Renal cortex interstitium (tissue), 11 donors: ENCODE measurements at regions not wholly inside any gene's neighbourhood (a gene's known extent, or its start where the extent isn't known, plus 50 kb on each side); places are given as distances from the start of the nearest gene placed in this dataset.

ENCODE experiments used
- DNase-seq, 11 donors: peaks; one replicate each; pipeline ENCODE4 v3.0.0-alpha.2; 2013; ENCODE audit warnings: low read depth in 9 of 11, low spot score in 4 of 11; ENCODE audit errors: extremely low read depth in 1 of 11

DNA sequence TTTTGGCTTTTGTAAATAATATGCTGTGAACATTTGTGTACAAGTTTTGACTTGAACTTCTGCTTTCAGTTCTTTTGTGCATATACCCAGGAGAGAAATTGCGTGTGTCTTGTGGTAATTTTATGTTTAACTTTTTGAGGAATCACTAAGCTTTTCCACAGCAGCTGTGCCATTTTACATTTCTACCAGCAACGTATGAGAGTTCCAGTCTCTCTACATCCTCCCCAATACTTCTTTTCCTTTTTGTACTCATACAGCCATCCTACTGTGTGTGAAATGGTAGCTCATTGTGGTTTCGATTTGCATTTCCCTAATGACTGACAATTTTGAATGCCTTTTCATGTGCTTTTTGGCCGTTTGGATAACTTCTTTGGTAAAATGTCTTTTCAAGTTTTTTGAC lies 66.3 kb upstream of the INHBA start:
- DNase-seq, result no peak

DNA sequence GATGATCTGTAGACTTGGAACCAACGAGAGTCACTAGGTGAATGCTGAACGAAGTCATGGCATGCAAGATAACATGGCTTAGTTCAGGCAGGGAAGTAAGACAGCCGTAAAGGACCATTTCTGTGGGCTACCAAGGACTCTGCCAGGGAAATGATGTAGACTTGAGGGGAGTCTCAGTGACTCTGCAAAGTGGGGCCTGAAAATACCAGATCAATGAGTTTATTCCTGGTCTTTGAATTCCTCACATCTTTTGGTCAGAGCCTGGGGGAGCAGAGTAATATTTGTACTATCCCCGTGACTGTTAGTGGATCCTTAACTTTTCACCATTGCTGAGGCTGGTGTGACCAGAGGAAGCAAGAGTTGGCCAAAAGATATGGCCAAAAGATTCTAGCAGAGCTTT lies 60.7 kb upstream of the INHBA start:
- DNase-seq, result no peak

DNA sequence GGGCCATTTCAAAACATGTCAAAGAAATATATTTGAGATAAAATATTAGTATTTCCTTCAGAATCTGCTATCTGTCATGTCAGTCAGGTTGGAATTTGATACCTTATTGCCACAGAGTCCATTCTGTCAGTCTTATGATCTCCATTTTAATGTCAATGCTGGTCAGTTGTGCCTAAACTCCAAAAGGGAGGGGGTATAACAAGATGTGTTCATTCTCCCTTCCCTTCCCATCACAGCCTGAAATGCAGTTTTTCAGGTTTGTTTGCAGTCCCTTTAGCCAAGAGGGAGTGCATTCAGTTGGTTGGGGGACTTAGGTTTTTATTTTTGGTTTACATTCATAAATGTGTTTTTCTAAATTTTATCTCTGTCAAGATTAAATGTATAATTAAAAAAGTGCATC lies 59.8 kb upstream of the INHBA start:
- DNase-seq, result no peak

- no peak for DNase-seq
These were observed 57.4 kb upstream of the INHBA start for GRCh38 chr7:41760293-41760692.

GRCh38 chr7:41758321-41758720 lies 55.4 kb upstream of the INHBA start:
- no peak for DNase-seq

DNA sequence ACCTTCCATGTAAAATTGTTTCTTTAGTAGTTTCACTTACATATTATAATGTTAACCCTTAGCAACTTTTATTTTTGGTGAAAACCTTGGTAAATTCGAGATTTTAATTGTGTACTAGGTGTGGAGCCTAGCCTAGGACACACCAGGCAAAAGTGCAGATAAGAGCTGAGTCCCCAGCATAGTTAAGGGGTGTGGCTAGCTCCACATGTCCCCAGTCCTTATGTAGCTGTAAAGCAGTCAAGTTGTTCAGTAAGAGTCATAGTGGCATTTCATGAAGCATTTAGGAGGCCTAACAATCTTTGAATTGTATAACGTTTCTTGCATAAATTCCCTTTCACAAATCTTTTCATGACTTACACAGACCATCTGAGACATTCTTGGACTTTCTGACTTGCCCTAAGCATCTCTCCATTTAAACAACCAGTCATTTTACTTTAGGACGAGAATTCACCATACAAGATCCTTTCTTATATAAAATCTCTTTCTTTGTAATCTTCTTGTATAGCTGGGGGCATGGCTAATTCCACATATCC lies 53.8 kb upstream of the INHBA start:
- no peak for DNase-seq

- DNase-seq, result no peak
These were observed 52.2 kb upstream of the INHBA start for GRCh38 chr7:41755096-41755495.

DNA sequence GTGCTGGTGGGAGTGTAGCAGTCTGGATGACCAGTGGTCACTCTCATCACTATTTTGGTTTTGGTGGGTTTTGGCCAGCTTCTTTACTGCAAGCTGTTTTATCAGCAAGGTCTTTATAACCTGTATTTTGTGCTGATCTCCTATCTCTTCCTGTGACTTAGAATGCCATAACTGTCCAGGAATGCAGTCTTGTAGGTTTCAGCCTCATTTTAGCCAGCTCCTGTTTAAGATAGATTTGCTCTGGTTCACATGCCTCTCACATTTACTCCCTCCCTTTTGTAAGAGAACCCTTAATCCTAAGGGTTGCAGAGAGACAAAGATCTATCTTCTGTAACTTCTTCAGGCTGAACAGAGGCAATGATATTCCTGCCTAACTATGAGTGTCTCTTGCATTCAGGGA lies 51.2 kb upstream of the INHBA start:
- DNase-seq, result no peak
